ENCODE measurements at regions not wholly inside any gene's neighbourhood (a gene's known extent, or its start where the extent isn't known, plus 50 kb on each side); places are given as distances from the start of the nearest gene placed in this dataset.

DNA sequence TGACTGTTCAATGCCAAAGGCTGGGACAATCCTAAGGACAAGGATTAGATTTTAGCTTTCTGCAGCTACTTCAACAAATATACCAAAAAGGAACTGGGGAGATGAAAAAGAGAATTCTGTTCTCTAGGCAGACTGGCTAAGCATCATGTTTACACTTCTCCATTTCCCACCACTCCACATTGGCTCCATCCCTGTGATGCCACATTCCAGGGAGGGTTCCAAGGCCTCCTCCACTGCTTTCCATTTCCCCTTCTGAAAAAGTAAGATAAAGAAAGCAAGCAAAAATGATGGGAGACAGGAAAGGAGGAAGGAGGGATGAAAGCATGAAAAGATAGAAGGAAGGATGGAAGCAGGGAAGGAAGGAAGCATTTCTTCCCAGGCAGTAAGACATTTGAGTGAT, 315.8 kb downstream of the BLID start:
- TF ChIP-seq, protein P1, sequence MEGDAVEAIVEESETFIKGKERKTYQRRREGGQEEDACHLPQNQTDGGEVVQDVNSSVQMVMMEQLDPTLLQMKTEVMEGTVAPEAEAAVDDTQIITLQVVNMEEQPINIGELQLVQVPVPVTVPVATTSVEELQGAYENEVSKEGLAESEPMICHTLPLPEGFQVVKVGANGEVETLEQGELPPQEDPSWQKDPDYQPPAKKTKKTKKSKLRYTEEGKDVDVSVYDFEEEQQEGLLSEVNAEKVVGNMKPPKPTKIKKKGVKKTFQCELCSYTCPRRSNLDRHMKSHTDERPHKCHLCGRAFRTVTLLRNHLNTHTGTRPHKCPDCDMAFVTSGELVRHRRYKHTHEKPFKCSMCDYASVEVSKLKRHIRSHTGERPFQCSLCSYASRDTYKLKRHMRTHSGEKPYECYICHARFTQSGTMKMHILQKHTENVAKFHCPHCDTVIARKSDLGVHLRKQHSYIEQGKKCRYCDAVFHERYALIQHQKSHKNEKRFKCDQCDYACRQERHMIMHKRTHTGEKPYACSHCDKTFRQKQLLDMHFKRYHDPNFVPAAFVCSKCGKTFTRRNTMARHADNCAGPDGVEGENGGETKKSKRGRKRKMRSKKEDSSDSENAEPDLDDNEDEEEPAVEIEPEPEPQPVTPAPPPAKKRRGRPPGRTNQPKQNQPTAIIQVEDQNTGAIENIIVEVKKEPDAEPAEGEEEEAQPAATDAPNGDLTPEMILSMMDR (IDR thresholded peaks at IDR 0.05; ENCODE audit: low read depth, low read length): no peak
- DNase-seq: no peak

DNA sequence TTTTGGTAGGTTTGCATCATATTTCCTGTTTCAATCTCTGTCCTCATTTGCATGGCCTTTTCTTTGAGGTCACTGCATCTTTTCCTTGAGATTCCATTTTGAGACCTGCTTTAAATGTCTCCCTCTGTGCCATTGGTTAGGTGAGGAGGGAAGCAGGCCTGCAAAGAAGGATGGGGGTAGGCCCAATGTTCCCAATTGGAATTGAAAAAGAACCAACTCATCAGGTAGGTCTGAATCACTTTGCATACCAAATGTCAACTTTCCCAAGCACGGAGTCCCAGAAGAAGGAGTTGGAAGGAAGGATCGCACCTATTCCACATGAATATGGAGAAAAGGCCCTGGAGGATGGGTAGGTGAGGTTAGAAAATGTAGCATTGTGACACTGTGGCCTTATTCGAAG, 318.5 kb downstream of the BLID start:
- H3K4me3 ChIP-seq (ENCODE audit: low read depth, low read length): no peak overlapping the region
- no peaks in the 10 kb centered on the region for H3K4me1 ChIP-seq
- TF ChIP-seq, protein P1 (IDR thresholded peaks at IDR 0.05; ENCODE audit: low read depth, low read length): no peak
- DNase-seq: no peak
- no peaks in the 10 kb centered on the region for H3K27me3 ChIP-seq
- H3K9me3 ChIP-seq: no peaks in the 10 kb centered on the region
- H3K36me3 ChIP-seq: no peaks in the 10 kb centered on the region

More for the DNA sequence above, 315.8 kb downstream of the BLID start:
- no peaks in the 10 kb centered on the region for H3K9me3 ChIP-seq
- no peaks in the 10 kb centered on the region for H3K4me1 ChIP-seq
- H3K4me3 ChIP-seq (ENCODE audit: low read depth, low read length): no peak overlapping the region
- no peaks in the 10 kb centered on the region for H3K27me3 ChIP-seq
- H3K36me3 ChIP-seq: no peaks in the 10 kb centered on the region

DNA sequence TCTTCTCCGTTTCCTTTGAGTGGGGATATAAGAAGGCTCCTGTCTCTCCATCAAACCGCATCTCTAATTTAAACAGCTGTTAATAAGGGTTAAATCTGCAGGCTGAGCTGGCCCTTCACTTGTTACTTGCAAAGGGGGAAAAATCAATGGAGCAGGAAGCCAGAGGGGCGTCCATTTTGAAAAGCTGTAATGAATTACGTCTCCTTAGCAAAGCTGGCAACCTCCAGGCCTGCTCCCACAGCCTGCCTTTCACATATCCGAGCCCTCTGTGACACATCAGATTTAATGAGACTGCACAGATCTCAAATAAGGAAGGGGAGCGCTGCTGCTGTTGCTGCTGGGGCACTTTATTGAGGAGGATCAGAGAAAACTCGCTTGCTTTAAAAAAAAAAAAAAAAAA, 320.8 kb downstream of the BLID start:
- TF ChIP-seq, protein P1 (IDR thresholded peaks at IDR 0.05; ENCODE audit: low read depth, low read length): no peak
- DNase-seq: peak; percentile 14

DNA sequence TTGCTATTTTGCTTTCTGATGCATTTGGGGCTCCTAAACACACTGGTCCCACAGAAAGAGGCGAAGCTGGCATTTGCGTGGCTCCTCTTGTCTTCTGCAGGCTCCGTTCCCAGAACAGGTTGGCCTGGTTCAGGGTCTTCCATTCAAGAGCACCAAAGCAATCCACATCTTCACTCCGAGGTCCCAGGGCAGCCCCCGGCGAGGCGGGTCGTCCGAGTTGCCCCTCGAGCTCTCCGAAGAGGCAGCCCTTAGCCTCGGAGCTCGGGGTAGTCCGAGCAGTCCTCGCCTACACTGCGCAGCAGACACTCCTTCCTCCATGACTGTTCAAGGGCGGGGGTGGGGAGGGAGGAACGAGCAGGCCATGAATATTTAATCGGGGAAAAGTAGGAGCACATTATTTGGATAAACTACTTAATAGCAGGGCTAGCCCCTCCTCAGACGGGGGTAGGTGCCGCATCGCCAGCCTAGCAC, 321.3 kb downstream of the BLID start:
- Histone ChIP-seq H3K4me3 (ENCODE audit: low read depth, low read length) (no peak overlapping the region), H3K27me3 (no peaks in the 10 kb centered on the region), H3K4me1 (no peaks in the 10 kb centered on the region), H3K9me3 (no peaks in the 10 kb centered on the region), H3K36me3 (no peaks in the 10 kb centered on the region)
- DNase-seq: no peak
- TF ChIP-seq, protein P1 (IDR thresholded peaks at IDR 0.05; ENCODE audit: low read depth, low read length): no peak

More for the DNA sequence above, 320.8 kb downstream of the BLID start:
- H3K9me3 ChIP-seq: no peaks in the 10 kb centered on the region
- no peaks in the 10 kb centered on the region for H3K36me3 ChIP-seq
- no peaks in the 10 kb centered on the region for H3K27me3 ChIP-seq
- H3K4me1 ChIP-seq: no peaks in the 10 kb centered on the region
- no peak overlapping the region for H3K4me3 ChIP-seq (ENCODE audit: low read depth, low read length)

DNA sequence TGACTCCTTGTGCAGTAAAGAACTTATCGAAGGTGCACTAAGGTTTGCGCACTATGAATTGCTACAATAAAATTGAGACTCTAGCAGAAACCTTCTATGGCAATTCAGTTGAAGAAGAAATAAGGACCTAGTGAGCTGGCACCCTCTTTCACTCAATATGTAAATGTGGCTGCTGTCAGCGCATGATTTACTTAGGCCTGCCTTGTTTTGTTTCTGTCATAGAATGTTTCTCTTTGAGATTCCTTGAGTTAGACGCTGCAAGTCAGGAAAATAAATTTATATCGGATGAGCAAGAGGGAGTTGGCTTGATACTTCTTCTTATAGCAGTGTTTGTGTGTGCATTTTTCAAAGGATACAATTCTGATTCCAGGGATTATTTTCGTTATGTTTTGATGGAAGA, 322.1 kb downstream of the BLID start:
- Histone ChIP-seq H3K4me3 (ENCODE audit: low read depth, low read length) (no peak overlapping the region), H3K36me3 (no peaks in the 10 kb centered on the region), H3K27me3 (no peaks in the 10 kb centered on the region), H3K4me1 (no peaks in the 10 kb centered on the region), H3K9me3 (no peaks in the 10 kb centered on the region)
- TF ChIP-seq, protein P1 (IDR thresholded peaks at IDR 0.05; ENCODE audit: low read depth, low read length): no peak
- DNase-seq: no peak

DNA sequence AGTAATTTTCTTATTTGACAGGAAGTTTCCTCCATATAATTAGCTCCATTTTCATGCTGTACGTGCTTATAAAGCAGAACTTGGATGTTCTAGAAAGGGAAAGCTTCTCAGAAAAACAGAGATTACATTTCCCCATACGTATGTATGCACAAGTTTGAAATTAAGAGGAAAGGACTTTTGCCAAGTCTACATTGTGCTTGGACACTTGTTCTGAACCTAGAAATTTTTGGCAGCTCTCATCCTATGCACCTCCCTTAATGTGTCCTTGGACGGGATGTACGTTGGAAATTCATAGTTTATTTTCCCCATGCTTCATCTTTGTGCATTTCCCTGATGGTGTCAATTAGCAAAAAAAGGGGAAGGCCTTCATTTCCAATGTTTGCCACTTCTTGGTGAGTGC, 322.7 kb downstream of the BLID start:
- Histone ChIP-seq H3K4me1 (no peaks in the 10 kb centered on the region), H3K27me3 (no peaks in the 10 kb centered on the region), H3K4me3 (ENCODE audit: low read depth, low read length) (no peak overlapping the region), H3K36me3 (no peaks in the 10 kb centered on the region), H3K9me3 (no peaks in the 10 kb centered on the region)
- no peak for DNase-seq
- TF ChIP-seq, protein P1 (IDR thresholded peaks at IDR 0.05; ENCODE audit: low read depth, low read length): no peak
